AG10803 (cell line): ENCODE measurements at regions not wholly inside any gene's neighbourhood (a gene's known extent, or its start where the extent isn't known, plus 50 kb on each side); places are given as distances from the start of the nearest gene placed in this dataset.

Experiments used
- DNase-seq: peaks from one replicate; pipeline ENCODE4 v3.0.0; 2010; ENCODE audit warnings: low read depth
- H3K4me3 ChIP-seq: 2 replicates; pipeline ENCODE4 v1.5.1; 2011; ENCODE audit warnings: mild to moderate bottlenecking, low read length, control low read depth
- TF ChIP-seq, protein P1 (sequence below): conservative IDR thresholded peaks from 2 replicates; pipeline ENCODE4 v1.5.1; 2011; ENCODE audit warnings: mild to moderate bottlenecking, low read length, control low read depth, inconsistent platforms

DNA sequence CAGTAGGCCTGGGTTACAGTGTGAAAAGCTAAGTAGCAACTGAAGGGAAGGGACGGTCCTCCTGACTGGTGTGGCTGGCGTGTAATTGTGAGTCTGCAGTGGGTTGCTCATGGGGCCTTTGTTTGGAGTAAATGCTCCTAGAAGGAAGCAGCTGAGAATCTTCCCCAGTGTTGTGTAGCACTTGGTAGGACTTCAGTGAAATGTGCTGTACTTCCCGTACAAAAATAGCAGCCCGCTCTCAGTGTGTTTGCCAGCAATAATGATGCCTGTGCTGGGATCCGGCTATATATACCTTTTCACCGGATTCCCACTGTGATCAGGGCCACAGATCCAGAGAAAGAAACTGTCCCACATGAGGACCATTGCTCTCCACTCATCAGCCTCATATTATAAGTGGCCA is 175.7 kb upstream of the NTM start:
- H3K4me3 ChIP-seq = no peak overlapping the region
- no peak for DNase-seq
- TF ChIP-seq, protein P1, sequence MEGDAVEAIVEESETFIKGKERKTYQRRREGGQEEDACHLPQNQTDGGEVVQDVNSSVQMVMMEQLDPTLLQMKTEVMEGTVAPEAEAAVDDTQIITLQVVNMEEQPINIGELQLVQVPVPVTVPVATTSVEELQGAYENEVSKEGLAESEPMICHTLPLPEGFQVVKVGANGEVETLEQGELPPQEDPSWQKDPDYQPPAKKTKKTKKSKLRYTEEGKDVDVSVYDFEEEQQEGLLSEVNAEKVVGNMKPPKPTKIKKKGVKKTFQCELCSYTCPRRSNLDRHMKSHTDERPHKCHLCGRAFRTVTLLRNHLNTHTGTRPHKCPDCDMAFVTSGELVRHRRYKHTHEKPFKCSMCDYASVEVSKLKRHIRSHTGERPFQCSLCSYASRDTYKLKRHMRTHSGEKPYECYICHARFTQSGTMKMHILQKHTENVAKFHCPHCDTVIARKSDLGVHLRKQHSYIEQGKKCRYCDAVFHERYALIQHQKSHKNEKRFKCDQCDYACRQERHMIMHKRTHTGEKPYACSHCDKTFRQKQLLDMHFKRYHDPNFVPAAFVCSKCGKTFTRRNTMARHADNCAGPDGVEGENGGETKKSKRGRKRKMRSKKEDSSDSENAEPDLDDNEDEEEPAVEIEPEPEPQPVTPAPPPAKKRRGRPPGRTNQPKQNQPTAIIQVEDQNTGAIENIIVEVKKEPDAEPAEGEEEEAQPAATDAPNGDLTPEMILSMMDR = no peak

GRCh38 chr11:131195661-131196517 is 174.5 kb upstream of the NTM start:
- no peak overlapping the region for H3K4me3 ChIP-seq
- DNase-seq = peak; percentile 26
- TF ChIP-seq, protein P1 = no peak

- no peak for DNase-seq
- TF ChIP-seq, protein P1 = no peak
- H3K4me3 ChIP-seq = no peak overlapping the region
These were observed 172.0 kb upstream of the NTM start for GRCh38 chr11:131198161-131199014.

GRCh38 chr11:131199015-131199280 is 171.5 kb upstream of the NTM start:
- DNase-seq = no peak
- TF ChIP-seq, protein P1 = no peak

GRCh38 chr11:131201674-131202073 is 168.7 kb upstream of the NTM start:
- TF ChIP-seq, protein P1 = no peak
- no peak for DNase-seq
- no peak overlapping the region for H3K4me3 ChIP-seq

More at GRCh38 chr11:131199015-131199280, 171.5 kb upstream of the NTM start:
- H3K4me3 ChIP-seq = no peak overlapping the region

DNA sequence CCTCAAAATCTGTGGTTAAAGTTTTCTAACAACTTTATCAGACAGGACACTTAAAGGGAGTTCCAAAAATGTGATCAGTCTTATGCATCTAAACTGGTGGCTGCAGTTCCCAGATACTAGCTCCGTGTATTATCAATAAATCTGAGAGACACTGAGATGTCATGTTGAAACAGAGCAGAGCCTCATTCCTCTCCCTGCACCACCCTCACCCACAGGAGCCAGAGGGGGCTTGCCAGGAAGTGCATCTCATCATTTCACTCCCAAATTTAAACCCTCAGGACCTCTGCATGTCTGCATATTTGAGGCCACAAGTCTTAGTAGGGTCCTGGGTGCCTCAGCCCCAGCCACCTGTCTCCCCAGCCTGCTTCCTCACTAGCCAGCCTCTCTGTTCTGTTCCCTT is 167.4 kb upstream of the NTM start:
- TF ChIP-seq, protein P1 = no peak
- no peak overlapping the region for H3K4me3 ChIP-seq
- DNase-seq = no peak
